ENCODE measurements at regions not wholly inside any gene's neighbourhood (a gene's known extent, or its start where the extent isn't known, plus 50 kb on each side); places are given as distances from the start of the nearest gene placed in this dataset.
"Not testable (repeated sequence)": the region's sequence is repeated elsewhere in the genome, so short reads cannot be mapped to it uniquely, and the experiment has no call there.

DNA sequence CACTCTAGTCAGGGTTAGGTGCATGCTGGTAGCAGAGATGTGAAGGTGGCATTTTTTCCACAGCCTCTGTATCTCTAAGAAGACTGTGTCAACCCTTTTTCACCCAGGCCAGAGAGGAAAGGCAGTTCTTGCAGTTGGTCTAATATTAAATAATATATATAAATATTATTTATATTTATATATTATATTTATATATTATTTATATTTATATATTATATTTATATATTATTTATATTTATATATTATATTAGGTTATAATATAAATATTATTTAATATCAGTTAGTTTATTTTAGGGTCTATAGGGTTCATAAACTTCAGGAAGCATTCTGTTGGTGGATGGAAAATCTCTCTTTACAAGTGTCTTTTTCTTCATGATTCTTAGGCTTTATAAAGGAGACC lies 218.6 kb upstream of the DMRTA1 start:
- no peaks in the 10 kb centered on the region for H3K36me3 ChIP-seq (ENCODE audit: control insufficient read depth, insufficient read depth, low read length)
- no peak for TF ChIP-seq CTCF (IDR thresholded peaks at IDR 0.05; ENCODE audit: insufficient read depth, low read length, poor library complexity, severe bottlenecking)
- H3K4me3 ChIP-seq (replicated peaks; ENCODE audit: low read depth, low read length): no peak overlapping the region
- DNase-seq (ENCODE audit: extremely low read depth, insufficient read length): no peak
- no peaks in the 10 kb centered on the region for H3K27me3 ChIP-seq (replicated peaks; ENCODE audit: control insufficient read depth, insufficient read depth, low read length)

- no peak for TF ChIP-seq CTCF (IDR thresholded peaks at IDR 0.05; ENCODE audit: insufficient read depth, low read length, poor library complexity, severe bottlenecking)
Observed at GRCh38 chr9:22228542-22228941, 218.1 kb upstream of the DMRTA1 start.

GRCh38 chr9:22229069-22229468 lies 217.6 kb upstream of the DMRTA1 start:
- TF ChIP-seq CTCF (IDR thresholded peaks at IDR 0.05; ENCODE audit: insufficient read depth, low read length, poor library complexity, severe bottlenecking): no peak
- H3K27me3 ChIP-seq (replicated peaks; ENCODE audit: control insufficient read depth, insufficient read depth, low read length): no peaks in the 10 kb centered on the region
- no peaks in the 10 kb centered on the region for H3K36me3 ChIP-seq (ENCODE audit: control insufficient read depth, insufficient read depth, low read length)
- H3K4me3 ChIP-seq (replicated peaks; ENCODE audit: low read depth, low read length): no peak overlapping the region
- DNase-seq (ENCODE audit: extremely low read depth, insufficient read length): no peak

More at GRCh38 chr9:22228542-22228941, 218.1 kb upstream of the DMRTA1 start:
- DNase-seq (ENCODE audit: extremely low read depth, insufficient read length): no peak
- H3K36me3 ChIP-seq (ENCODE audit: control insufficient read depth, insufficient read depth, low read length): no peaks in the 10 kb centered on the region
- H3K4me3 ChIP-seq (replicated peaks; ENCODE audit: low read depth, low read length): no peak overlapping the region
- no peaks in the 10 kb centered on the region for H3K27me3 ChIP-seq (replicated peaks; ENCODE audit: control insufficient read depth, insufficient read depth, low read length)

DNA sequence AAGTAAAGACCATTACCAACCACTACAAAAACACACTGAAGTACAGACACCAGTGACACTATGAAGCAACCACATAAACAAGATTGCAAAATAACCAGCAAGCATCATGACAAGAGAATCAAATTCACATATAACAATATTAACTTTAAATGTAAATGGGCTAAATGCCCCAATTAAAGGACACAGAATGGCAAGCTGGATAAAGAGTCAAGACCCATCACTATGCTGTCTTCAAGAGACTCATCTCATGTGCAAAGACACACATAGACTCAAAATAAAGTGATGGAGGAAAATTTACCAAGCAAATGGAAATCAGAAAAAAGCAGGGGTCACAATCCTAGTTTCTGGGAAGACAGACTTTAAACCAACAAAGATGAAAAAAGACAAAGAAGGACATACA lies 215.3 kb upstream of the DMRTA1 start:
- not testable (repeated sequence) for H3K27me3 ChIP-seq (replicated peaks; ENCODE audit: control insufficient read depth, insufficient read depth, low read length); H3K4me3 ChIP-seq (replicated peaks; ENCODE audit: low read depth, low read length); DNase-seq (ENCODE audit: extremely low read depth, insufficient read length); H3K36me3 ChIP-seq (ENCODE audit: control insufficient read depth, insufficient read depth, low read length)

- no peak for TF ChIP-seq CTCF (IDR thresholded peaks at IDR 0.05; ENCODE audit: insufficient read depth, low read length, poor library complexity, severe bottlenecking)
- Histone ChIP-seq H3K27me3 (replicated peaks; ENCODE audit: control insufficient read depth, insufficient read depth, low read length) (no peaks in the 10 kb centered on the region), H3K4me3 (replicated peaks; ENCODE audit: low read depth, low read length) (no peak overlapping the region), H3K36me3 (ENCODE audit: control insufficient read depth, insufficient read depth, low read length) (no peaks in the 10 kb centered on the region)
- DNase-seq (ENCODE audit: extremely low read depth, insufficient read length): no peak
Observed at GRCh38 chr9:22232971-22233370, 213.7 kb upstream of the DMRTA1 start.

- no peak for TF ChIP-seq CTCF (IDR thresholded peaks at IDR 0.05; ENCODE audit: insufficient read depth, low read length, poor library complexity, severe bottlenecking)
- no peak for DNase-seq (ENCODE audit: extremely low read depth, insufficient read length)
- H3K4me3 ChIP-seq (replicated peaks; ENCODE audit: low read depth, low read length): no peak overlapping the region
- H3K27me3 ChIP-seq (replicated peaks; ENCODE audit: control insufficient read depth, insufficient read depth, low read length): no peaks in the 10 kb centered on the region
- H3K36me3 ChIP-seq (ENCODE audit: control insufficient read depth, insufficient read depth, low read length): no peaks in the 10 kb centered on the region
Observed at GRCh38 chr9:22237497-22238363, 208.9 kb upstream of the DMRTA1 start.
